Upper lobe of right lung (tissue), 1 donor: ENCODE measurements at regions not wholly inside any gene's neighbourhood (a gene's known extent, or its start where the extent isn't known, plus 50 kb on each side); places are given as distances from the start of the nearest gene placed in this dataset.
"Not testable (repeated sequence)": the region's sequence is repeated elsewhere in the genome, so short reads cannot be mapped to it uniquely, and the experiment has no call there.

Source experiments
- ATAC-seq: fragments of 200-7000 bp; cut with Tn5 transposase; one replicate; pipeline ENCODE4 v1.9.1; 2020; ENCODE audit warnings: mild to moderate bottlenecking, moderate library complexity
- DNase-seq: peaks from one replicate; pipeline ENCODE4 v3.0.0-alpha.2; 2020
- H3K27ac ChIP-seq: fragments of 200-600 bp; one replicate; pipeline ENCODE4 v1.8.0; 2022
- H3K27me3 ChIP-seq: fragments of 200-600 bp; one replicate; pipeline ENCODE4 v1.8.0; 2022; ENCODE audit warnings: mild to moderate bottlenecking
- H3K36me3 ChIP-seq: fragments of 200-600 bp; one replicate; pipeline ENCODE4 v1.8.0; 2022
- H3K4me1 ChIP-seq: fragments of 200-600 bp; one replicate; pipeline ENCODE4 v1.8.0; 2022
- H3K4me3 ChIP-seq: fragments of 200-600 bp; one replicate; pipeline ENCODE4 v1.8.0; 2022; ENCODE audit warnings: mild to moderate bottlenecking
- H3K9me3 ChIP-seq: fragments of 200-600 bp; one replicate; pipeline ENCODE4 v1.8.0; 2022
- intact Hi-C: fragments of 100-400 bp; cut with DNase I; formaldehyde crosslinking; loops from one replicate; pipeline ENCODE4 v1.11.0; 2022
- TF ChIP-seq, protein P1 (sequence below): fragments of 200-600 bp; IDR thresholded peaks from one replicate; pipeline ENCODE4 v1.8.0; 2022; ENCODE audit warnings: antibody characterized with exemption
- donor health status: DM: no; HTN: yes; CAD: no; lungs with severe emphysema.

GRCh38 chr5:32534041-32534440, 51.3 kb upstream of the SUB1 start:
- ATAC-seq (no peak), DNase-seq (no peak)
- Histone ChIP-seq H3K4me3 (no peak overlapping the region), H3K4me1 (peaks cover 5% of the 10 kb centered on the region), H3K36me3 (no peaks in the 10 kb centered on the region), H3K9me3 (no peaks in the 10 kb centered on the region), H3K27me3 (no peaks in the 10 kb centered on the region), H3K27ac (no peak overlapping the region)
- TF ChIP-seq, protein P1, sequence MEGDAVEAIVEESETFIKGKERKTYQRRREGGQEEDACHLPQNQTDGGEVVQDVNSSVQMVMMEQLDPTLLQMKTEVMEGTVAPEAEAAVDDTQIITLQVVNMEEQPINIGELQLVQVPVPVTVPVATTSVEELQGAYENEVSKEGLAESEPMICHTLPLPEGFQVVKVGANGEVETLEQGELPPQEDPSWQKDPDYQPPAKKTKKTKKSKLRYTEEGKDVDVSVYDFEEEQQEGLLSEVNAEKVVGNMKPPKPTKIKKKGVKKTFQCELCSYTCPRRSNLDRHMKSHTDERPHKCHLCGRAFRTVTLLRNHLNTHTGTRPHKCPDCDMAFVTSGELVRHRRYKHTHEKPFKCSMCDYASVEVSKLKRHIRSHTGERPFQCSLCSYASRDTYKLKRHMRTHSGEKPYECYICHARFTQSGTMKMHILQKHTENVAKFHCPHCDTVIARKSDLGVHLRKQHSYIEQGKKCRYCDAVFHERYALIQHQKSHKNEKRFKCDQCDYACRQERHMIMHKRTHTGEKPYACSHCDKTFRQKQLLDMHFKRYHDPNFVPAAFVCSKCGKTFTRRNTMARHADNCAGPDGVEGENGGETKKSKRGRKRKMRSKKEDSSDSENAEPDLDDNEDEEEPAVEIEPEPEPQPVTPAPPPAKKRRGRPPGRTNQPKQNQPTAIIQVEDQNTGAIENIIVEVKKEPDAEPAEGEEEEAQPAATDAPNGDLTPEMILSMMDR, result no peak
- intact Hi-C loops, result no loop called here

DNA sequence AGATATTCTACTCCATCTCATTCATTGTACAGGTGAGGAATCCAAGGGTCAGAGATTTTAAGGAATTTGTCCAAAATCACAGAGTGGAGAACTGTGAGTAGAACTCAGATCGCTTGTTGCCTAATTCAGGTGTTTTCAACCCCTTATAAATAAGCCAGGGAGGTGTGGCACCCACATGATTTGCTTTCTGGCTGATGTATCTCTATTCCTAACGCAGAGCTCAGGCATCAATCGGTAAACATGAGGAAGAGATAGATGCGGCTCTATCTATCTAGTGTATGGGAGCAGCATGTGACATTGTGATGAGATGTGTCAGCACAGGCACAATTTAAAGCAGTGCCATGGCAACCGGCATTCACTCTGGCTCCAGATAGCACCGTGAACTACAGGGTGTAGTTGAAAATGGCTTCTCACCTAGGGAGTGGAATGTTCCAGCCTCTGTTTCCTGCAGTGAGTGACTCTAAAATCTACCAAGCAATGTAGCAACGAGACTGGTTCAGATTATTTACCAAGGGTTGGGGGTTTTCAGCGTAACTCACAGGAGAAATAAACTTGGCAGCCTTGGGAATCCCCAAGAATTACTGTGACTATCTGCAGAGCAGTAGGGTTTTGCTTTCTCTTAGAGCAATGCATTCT, 53.4 kb upstream of the SUB1 start:
- TF ChIP-seq, protein P1, result no peak
- DNase-seq (no peak), ATAC-seq (no peak)
- H3K27ac ChIP-seq, result no peak overlapping the region
- intact Hi-C loops, result no loop called here
- H3K9me3 ChIP-seq, result no peaks in the 10 kb centered on the region
- H3K4me1 ChIP-seq, result peaks cover 5% of the 10 kb centered on the region
- peak overlapping the region; percentile 0 for H3K4me3 ChIP-seq
- H3K36me3 ChIP-seq, result no peaks in the 10 kb centered on the region
- H3K27me3 ChIP-seq, result no peaks in the 10 kb centered on the region

DNA sequence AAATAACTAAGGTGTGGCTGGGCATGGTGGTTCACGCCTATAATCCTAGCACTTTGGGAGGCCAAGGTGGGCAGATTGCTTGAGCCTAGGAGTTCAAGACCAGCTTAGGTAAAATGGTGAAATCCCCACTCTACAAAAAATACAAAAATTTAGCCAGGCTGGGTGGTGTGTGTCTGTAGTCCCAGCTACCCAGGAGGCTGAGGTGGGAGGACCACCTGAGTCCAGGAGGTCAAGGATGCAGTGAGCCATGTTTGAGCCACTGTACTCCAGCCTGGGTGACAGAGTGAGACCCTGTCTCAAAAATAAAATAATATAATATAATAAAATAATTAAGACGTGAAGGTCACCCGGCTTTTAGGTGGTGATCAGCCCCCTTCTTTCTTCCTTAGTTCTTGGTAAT, 58.0 kb upstream of the SUB1 start:
- H3K36me3 ChIP-seq, H3K9me3 ChIP-seq, intact Hi-C loops, ATAC-seq, H3K4me3 ChIP-seq, H3K27ac ChIP-seq, H3K4me1 ChIP-seq, H3K27me3 ChIP-seq, DNase-seq: not testable (repeated sequence)

GRCh38 chr5:32526810-32527209, 58.5 kb upstream of the SUB1 start:
- Histone ChIP-seq H3K27me3 (no peaks in the 10 kb centered on the region), H3K9me3 (no peaks in the 10 kb centered on the region), H3K4me3 (no peak overlapping the region), H3K36me3 (no peaks in the 10 kb centered on the region), H3K4me1 (peaks cover 3% of the 10 kb centered on the region), H3K27ac (no peak overlapping the region)
- ATAC-seq (no peak), DNase-seq (no peak)
- TF ChIP-seq, protein P1, result no peak
- intact Hi-C loops, result no loop called here

- TF ChIP-seq, protein P1, result no peak
- H3K27me3 ChIP-seq, result no peaks in the 10 kb centered on the region
- no peak overlapping the region for H3K27ac ChIP-seq
- ATAC-seq (peak; percentile 13), DNase-seq (no peak)
- no peaks in the 10 kb centered on the region for H3K9me3 ChIP-seq
- H3K4me3 ChIP-seq, result no peak overlapping the region
- intact Hi-C loops, result no loop called here
- H3K4me1 ChIP-seq, result no peaks in the 10 kb centered on the region
- H3K36me3 ChIP-seq, result no peaks in the 10 kb centered on the region
Measured at GRCh38 chr5:32523625-32524024, 61.7 kb upstream of the SUB1 start.

- H3K4me1 ChIP-seq, result no peaks in the 10 kb centered on the region
- DNase-seq (peak; percentile 75), ATAC-seq (peak; percentile 93)
- intact Hi-C loops, result no loop called here
- TF ChIP-seq, protein P1, result no peak
- H3K36me3 ChIP-seq, result no peaks in the 10 kb centered on the region
- no peaks in the 10 kb centered on the region for H3K9me3 ChIP-seq
- no peaks in the 10 kb centered on the region for H3K27me3 ChIP-seq
- no peak overlapping the region for H3K4me3 ChIP-seq
- H3K27ac ChIP-seq, result no peak overlapping the region
Measured at GRCh38 chr5:32522429-32523143, 62.8 kb upstream of the SUB1 start.
